ENCODE measurements at regions not wholly inside any gene's neighbourhood (a gene's known extent, or its start where the extent isn't known, plus 50 kb on each side); places are given as distances from the start of the nearest gene placed in this dataset.

GRCh38 chr5:20524991-20525529, 537.1 kb upstream of the CDH18 start:
- TF ChIP-seq EZH2 (IDR thresholded peaks at IDR 0.05; ENCODE audit: borderline replicate concordance, low read depth, low read length, severe bottlenecking) (no peak), POLR2AphosphoS5 (IDR thresholded peaks at IDR 0.05; ENCODE audit: insufficient read depth, low read depth, low read length) (no peak), POLR2A (IDR thresholded peaks at IDR 0.05; ENCODE audit: low read depth, low read length) (no peak), FOS (IDR thresholded peaks at IDR 0.05; ENCODE audit: borderline replicate concordance, insufficient read depth, low read length) (no peak), CTCF (IDR thresholded peaks at IDR 0.05; ENCODE audit: extremely low read depth in 1 of 2, insufficient read depth in 1 of 2, low read depth in 1 of 2, low read length in 2 of 2) (no peak), MYC (IDR thresholded peaks at IDR 0.05; ENCODE audit: low read depth, low read length) (no peak), MAX (IDR thresholded peaks at IDR 0.05; ENCODE audit: insufficient read depth, insufficient read length) (no peak), JUN (IDR thresholded peaks at IDR 0.05; ENCODE audit: borderline replicate concordance, insufficient read depth, insufficient read length, low read depth) (no peak), GATA2 (IDR thresholded peaks at IDR 0.05; ENCODE audit: insufficient read depth, insufficient read length, low read depth, low read length) (no peak)
- no peak overlapping the region for H3K4me2 ChIP-seq (ENCODE audit: insufficient read depth, low read length)
- H3K27ac ChIP-seq (ENCODE audit: insufficient read depth, low read depth, low read length): no peak overlapping the region
- no peaks in the 10 kb centered on the region for H3K4me1 ChIP-seq (ENCODE audit: control insufficient read depth, extremely low read depth, insufficient read depth, low read length)
- ChIA-PET CTCF (no interaction called here), POLR2A (no interaction called here)
- no peak overlapping the region for H2AFZ ChIP-seq (ENCODE audit: low read depth, low read length)
- H3K9me3 ChIP-seq (replicated peaks; ENCODE audit: control insufficient read depth, insufficient read depth, low read length): peaks cover 5% of the 10 kb centered on the region
- no peak overlapping the region for H3K4me3 ChIP-seq (replicated peaks in 1 of 3; ENCODE audit: insufficient read depth in 1 of 3, low read depth in 1 of 3, low read length in 3 of 3)
- DNase-seq (ENCODE audit: low read depth, low spot score) (no peak), FAIRE-seq (no peak)
- no peaks in the 10 kb centered on the region for H3K27me3 ChIP-seq (ENCODE audit: control insufficient read depth in 2 of 2, insufficient read depth in 2 of 2, low read length in 2 of 2)
- H3K9me1 ChIP-seq (replicated peaks; ENCODE audit: control insufficient read depth, extremely low read depth, insufficient read depth, low read length): no peaks in the 10 kb centered on the region
- no peaks in the 10 kb centered on the region for H3K36me3 ChIP-seq (ENCODE audit: control insufficient read depth in 2 of 2, extremely low read depth in 1 of 2, insufficient read depth in 2 of 2, low read length in 2 of 2)
- no peak overlapping the region for H3K9ac ChIP-seq (replicated peaks; ENCODE audit: extremely low read depth, insufficient read depth, low read length)
- BruUV-seq (replicated peaks): no TSS peak
- intact Hi-C loops (cut with micrococcal nuclease): no loop called here
- H3K79me2 ChIP-seq (ENCODE audit: control insufficient read depth, insufficient read depth, low read length): no peaks in the 10 kb centered on the region
- H4K20me1 ChIP-seq (replicated peaks; ENCODE audit: control insufficient read depth, extremely low read depth, insufficient read depth, low read length): no peaks in the 10 kb centered on the region
- dilution Hi-C loops (cut with MboI; ENCODE audit: extremely low pct_ligation_motif_present, low sequenced_read_pairs): no loop called here

All from endothelial cell of umbilical vein (primary cell).